ENCODE measurements at regions not wholly inside any gene's neighbourhood (a gene's known extent, or its start where the extent isn't known, plus 50 kb on each side); places are given as distances from the start of the nearest gene placed in this dataset.

GRCh38 chr2:236733156-236733555 is 163.5 kb downstream of the ACKR3 start:
- Mint-ChIP-seq H3K4me1 (ENCODE audit: unreplicated experiment) (peaks cover 18% of the 10 kb centered on the region), H3K4me3 (ENCODE audit: unreplicated experiment) (no peak overlapping the region), H3K27ac (ENCODE audit: unreplicated experiment) (no peak overlapping the region), H3K9me3 (ENCODE audit: unreplicated experiment) (no peaks in the 10 kb centered on the region), H3K27me3 (ENCODE audit: unreplicated experiment) (peaks cover 9% of the 10 kb centered on the region), H3K36me3 (ENCODE audit: unreplicated experiment) (peaks cover 3% of the 10 kb centered on the region)
- DNase-seq (ENCODE audit: extremely low spot score, unreplicated experiment): no peak
- no peak for TF ChIP-seq CTCF (IDR thresholded peaks at IDR 0.05)

GRCh38 chr2:236735825-236736238 is 166.2 kb downstream of the ACKR3 start:
- TF ChIP-seq CTCF (IDR thresholded peaks at IDR 0.05): no peak
- H3K36me3 Mint-ChIP-seq (ENCODE audit: unreplicated experiment): peaks cover 3% of the 10 kb centered on the region
- peaks cover 37% of the 10 kb centered on the region for H3K4me1 Mint-ChIP-seq (ENCODE audit: unreplicated experiment)

GRCh38 chr2:236738030-236738429 is 168.4 kb downstream of the ACKR3 start:
- H3K27ac Mint-ChIP-seq (ENCODE audit: unreplicated experiment): no peak overlapping the region
- H3K36me3 Mint-ChIP-seq (ENCODE audit: unreplicated experiment): peaks cover 3% of the 10 kb centered on the region
- peaks cover 10% of the 10 kb centered on the region for H3K9me3 Mint-ChIP-seq (ENCODE audit: unreplicated experiment)
- H3K27me3 Mint-ChIP-seq (ENCODE audit: unreplicated experiment): peaks cover 9% of the 10 kb centered on the region
- DNase-seq (ENCODE audit: extremely low spot score, unreplicated experiment): no peak
- no peak for TF ChIP-seq CTCF (IDR thresholded peaks at IDR 0.05)
- no peak overlapping the region for H3K4me3 Mint-ChIP-seq (ENCODE audit: unreplicated experiment)
- peaks cover 36% of the 10 kb centered on the region for H3K4me1 Mint-ChIP-seq (ENCODE audit: unreplicated experiment)

More at GRCh38 chr2:236735825-236736238, 166.2 kb downstream of the ACKR3 start:
- Mint-ChIP-seq H3K4me3 (ENCODE audit: unreplicated experiment) (no peak overlapping the region), H3K27ac (ENCODE audit: unreplicated experiment) (no peak overlapping the region), H3K9me3 (ENCODE audit: unreplicated experiment) (peaks cover 10% of the 10 kb centered on the region), H3K27me3 (ENCODE audit: unreplicated experiment) (peaks cover 9% of the 10 kb centered on the region)
- DNase-seq (ENCODE audit: extremely low spot score, unreplicated experiment): no peak

- Mint-ChIP-seq H3K9me3 (ENCODE audit: unreplicated experiment) (peaks cover 10% of the 10 kb centered on the region), H3K4me1 (ENCODE audit: unreplicated experiment) (peaks cover 45% of the 10 kb centered on the region), H3K4me3 (ENCODE audit: unreplicated experiment) (no peak overlapping the region), H3K27me3 (ENCODE audit: unreplicated experiment) (peaks cover 9% of the 10 kb centered on the region), H3K36me3 (ENCODE audit: unreplicated experiment) (peaks cover 3% of the 10 kb centered on the region), H3K27ac (ENCODE audit: unreplicated experiment) (no peak overlapping the region)
- no peak for DNase-seq (ENCODE audit: extremely low spot score, unreplicated experiment)
- TF ChIP-seq CTCF (IDR thresholded peaks at IDR 0.05): no peak
Measured at GRCh38 chr2:236738896-236739295, 169.3 kb downstream of the ACKR3 start.

GRCh38 chr2:236739663-236740062 is 170.0 kb downstream of the ACKR3 start:
- no peak for TF ChIP-seq CTCF (IDR thresholded peaks at IDR 0.05)
- DNase-seq (ENCODE audit: extremely low spot score, unreplicated experiment): no peak
- H3K4me1 Mint-ChIP-seq (ENCODE audit: unreplicated experiment): peaks cover 52% of the 10 kb centered on the region
- peak overlapping the region; percentile 30 for H3K4me3 Mint-ChIP-seq (ENCODE audit: unreplicated experiment)
- H3K27me3 Mint-ChIP-seq (ENCODE audit: unreplicated experiment): peaks cover 9% of the 10 kb centered on the region
- peaks cover 10% of the 10 kb centered on the region for H3K9me3 Mint-ChIP-seq (ENCODE audit: unreplicated experiment)
- H3K27ac Mint-ChIP-seq (ENCODE audit: unreplicated experiment): peak overlapping the region; percentile 79
- peaks cover 3% of the 10 kb centered on the region for H3K36me3 Mint-ChIP-seq (ENCODE audit: unreplicated experiment)

All from osteocyte (in vitro differentiated cells).